ENCODE measurements at regions not wholly inside any gene's neighbourhood (a gene's known extent, or its start where the extent isn't known, plus 50 kb on each side); places are given as distances from the start of the nearest gene placed in this dataset.

DNA sequence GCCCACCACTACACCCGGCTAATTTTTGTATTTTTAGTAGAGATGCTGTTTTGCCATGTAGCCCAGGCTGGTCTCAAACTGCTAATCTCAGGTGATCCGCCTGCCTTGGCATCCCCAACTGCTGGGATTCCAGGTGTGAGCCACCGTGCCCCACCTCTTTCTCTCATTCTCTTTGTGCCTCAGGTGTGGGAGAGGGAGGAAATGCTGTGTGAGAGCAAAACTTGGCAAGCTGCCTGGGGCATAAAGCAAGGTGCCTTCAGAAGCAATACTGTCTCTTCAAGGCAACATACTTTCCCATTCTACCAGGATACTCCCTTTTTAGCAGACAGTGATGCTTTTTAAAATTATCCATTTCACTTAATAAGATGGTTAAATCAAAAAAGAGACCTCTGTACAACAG, 53.2 kb upstream of the RFC3 start:
- H3K4me1 Mint-ChIP-seq, result no peaks in the 10 kb centered on the region
- H3K27me3 Mint-ChIP-seq, result peaks cover 23% of the 10 kb centered on the region
- no peak for DNase-seq
- no peaks in the 10 kb centered on the region for H3K9me3 ChIP-seq (ENCODE audit: control insufficient read depth, low read length, poor library complexity, severe bottlenecking)
- ATAC-seq, result no peak
- H3K36me3 Mint-ChIP-seq (ENCODE audit: low read depth), result no peaks in the 10 kb centered on the region
- H3K4me3 Mint-ChIP-seq, result no peak overlapping the region
- no peak overlapping the region for H3K27ac Mint-ChIP-seq

DNA sequence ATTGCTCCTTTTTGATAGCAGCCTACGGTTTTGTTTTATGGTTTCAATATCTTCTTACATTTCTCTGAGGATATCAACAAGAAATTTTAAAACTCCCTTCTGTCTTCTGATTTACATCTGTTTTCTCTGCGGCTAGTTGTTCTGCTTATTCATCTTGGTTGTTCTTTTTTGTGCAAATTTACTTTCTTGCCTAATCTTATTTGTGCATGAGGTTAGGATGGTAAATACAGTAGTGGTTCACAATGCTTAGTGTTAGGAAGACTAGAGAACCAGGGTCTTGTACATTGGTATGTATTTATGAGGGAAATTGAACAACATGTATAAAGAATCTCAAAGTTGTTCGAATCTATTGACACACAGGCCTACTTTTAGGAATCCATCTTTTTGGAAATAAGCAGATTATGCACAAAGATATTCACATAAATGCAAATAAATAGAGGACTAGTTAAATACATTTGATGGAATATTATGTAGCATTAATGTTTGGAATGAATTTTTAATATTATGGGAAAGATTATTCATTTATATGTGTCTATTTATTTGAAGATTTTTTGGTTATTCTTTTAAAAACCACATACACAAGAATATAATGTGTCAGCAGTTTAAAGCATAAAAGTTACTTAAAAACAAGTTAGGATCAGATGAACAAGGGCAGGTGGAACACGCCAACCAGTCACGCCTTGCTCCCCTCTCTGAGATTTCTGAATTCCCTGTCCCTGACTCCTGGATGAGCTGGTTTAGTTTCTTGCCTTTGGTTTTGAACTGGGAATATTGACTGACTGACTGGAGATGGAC, 51.4 kb upstream of the RFC3 start:
- Mint-ChIP-seq H3K4me1 (no peaks in the 10 kb centered on the region), H3K27ac (no peak overlapping the region), H3K27me3 (peaks cover 28% of the 10 kb centered on the region), H3K36me3 (ENCODE audit: low read depth) (no peaks in the 10 kb centered on the region), H3K4me3 (no peak overlapping the region)
- H3K9me3 ChIP-seq (ENCODE audit: control insufficient read depth, low read length, poor library complexity, severe bottlenecking), result no peaks in the 10 kb centered on the region
- DNase-seq, result no peak
- ATAC-seq, result no peak

DNA sequence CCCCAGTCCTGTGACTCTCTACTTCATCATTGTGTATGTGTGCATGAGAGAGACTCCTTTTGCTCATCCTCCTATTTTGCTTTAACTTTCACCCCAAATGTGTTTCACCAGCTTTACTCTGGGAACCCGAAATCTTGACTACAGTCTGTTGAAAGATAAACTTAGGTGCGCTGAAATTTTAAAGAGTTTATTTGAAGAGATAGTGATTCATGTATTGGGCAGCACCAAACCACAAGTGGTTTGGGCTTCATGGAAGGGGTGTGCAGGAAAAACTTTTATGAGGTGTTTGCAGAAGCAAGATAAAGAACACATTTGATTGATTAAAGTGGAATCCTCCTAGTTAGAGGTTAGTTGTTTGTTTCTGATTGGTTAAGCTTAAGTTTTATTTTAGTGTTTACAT, 50.8 kb upstream of the RFC3 start:
- Mint-ChIP-seq H3K4me1 (no peaks in the 10 kb centered on the region), H3K27ac (no peak overlapping the region), H3K27me3 (peaks cover 28% of the 10 kb centered on the region), H3K4me3 (no peak overlapping the region), H3K36me3 (ENCODE audit: low read depth) (no peaks in the 10 kb centered on the region)
- DNase-seq, result no peak
- ATAC-seq, result no peak
- no peaks in the 10 kb centered on the region for H3K9me3 ChIP-seq (ENCODE audit: control insufficient read depth, low read length, poor library complexity, severe bottlenecking)

Data from T-helper 17 cell (primary cell).